Left lung (tissue), 4 donors: ENCODE measurements at regions not wholly inside any gene's neighbourhood (a gene's known extent, or its start where the extent isn't known, plus 50 kb on each side); places are given as distances from the start of the nearest gene placed in this dataset.
"Not testable (repeated sequence)": the region's sequence is repeated elsewhere in the genome, so short reads cannot be mapped to it uniquely, and the experiment has no call there.

ENCODE experiments used
- ATAC-seq: fragments of 200-7000 bp; cut with Tn5 transposase; one replicate; pipeline ENCODE4 v1.9.1; 2020; ENCODE audit warnings: moderate library complexity
- DNase-seq, 4 donors: peaks; one replicate each; pipeline ENCODE4 v3.0.0-alpha.2; 2013 to 2020
- H3K27ac ChIP-seq, 2 donors: fragments of 200-600 bp; sonication (generic) in 1 of 2; one replicate each; pipeline versions ENCODE4 v1.5.0 to v1.8.0; 2020 to 2021
- H3K27me3 ChIP-seq, 2 donors: fragments of 200-600 bp; sonication (generic) in 1 of 2; one replicate each; pipeline versions ENCODE4 v1.5.0 to v1.8.0; 2020 to 2021
- H3K36me3 ChIP-seq, 2 donors: fragments of 200-600 bp; sonication (generic) in 1 of 2; one replicate each; pipeline versions ENCODE4 v1.5.0 to v1.8.0; 2020 to 2021
- H3K4me1 ChIP-seq, 2 donors: fragments of 200-600 bp; one replicate each; pipeline ENCODE4 v1.8.0; 2021
- H3K4me3 ChIP-seq, 2 donors: fragments of 200-600 bp; sonication (generic) in 1 of 2; one replicate each; pipeline versions ENCODE4 v1.5.0 to v1.8.0; 2020 to 2021; ENCODE audit warnings: mild to moderate bottlenecking in 1 of 2
- H3K9me3 ChIP-seq, 2 donors: fragments of 200-600 bp; sonication (generic) in 1 of 2; one replicate each; pipeline versions ENCODE4 v1.5.0 to v1.8.0; 2020 to 2021
- CTCF ChIP-seq, 2 donors: fragments of 200-600 bp; sonication (generic) in 1 of 2; IDR thresholded peaks; one replicate each; pipeline versions ENCODE4 v1.5.0 to v1.8.0; 2021; ENCODE audit warnings: antibody characterized with exemption in 2 of 2
- intact Hi-C, 2 donors: fragments of 100-400 bp; cut with DNase I; formaldehyde crosslinking; loops; one replicate each; pipeline versions ENCODE4 v1.11.2 to v1.14.2; 2022
- donor health status: DM: no; HTN: yes; CAD: no.
- donor health status: DM: no; HTN: no; CAD: no.

- intact Hi-C loops: not testable (repeated sequence)
Observed at GRCh38 chr6:4725136-4725760, 51.0 kb upstream of the CDYL start.

GRCh38 chr6:4724727-4725126 lies 51.5 kb upstream of the CDYL start:
- H3K9me3 ChIP-seq, H3K4me1 ChIP-seq, H3K27me3 ChIP-seq, ATAC-seq, H3K4me3 ChIP-seq, intact Hi-C loops, H3K27ac ChIP-seq, DNase-seq, H3K36me3 ChIP-seq: not testable (repeated sequence)

More at GRCh38 chr6:4725136-4725760, 51.0 kb upstream of the CDYL start:
- H3K27ac ChIP-seq, DNase-seq, ATAC-seq, H3K9me3 ChIP-seq, H3K27me3 ChIP-seq, H3K36me3 ChIP-seq, H3K4me3 ChIP-seq, H3K4me1 ChIP-seq: not testable (repeated sequence)

GRCh38 chr6:4723383-4723782 lies 52.8 kb upstream of the CDYL start:
- no peaks in the 10 kb centered on the region for H3K4me1 ChIP-seq
- no peak for ATAC-seq
- no peak for DNase-seq
- no peaks in the 10 kb centered on the region for H3K36me3 ChIP-seq
- no peaks in the 10 kb centered on the region for H3K9me3 ChIP-seq
- TF ChIP-seq CTCF (IDR thresholded peaks at IDR 0.05): no peak
- H3K27ac ChIP-seq: no peak overlapping the region
- H3K4me3 ChIP-seq: no peak overlapping the region
- intact Hi-C loops: no loop called here
- H3K27me3 ChIP-seq: no peaks in the 10 kb centered on the region

GRCh38 chr6:4721368-4721767 lies 54.8 kb upstream of the CDYL start:
- H3K27me3 ChIP-seq, intact Hi-C loops, H3K4me1 ChIP-seq, H3K9me3 ChIP-seq, H3K27ac ChIP-seq, DNase-seq, ATAC-seq, H3K36me3 ChIP-seq, H3K4me3 ChIP-seq: not testable (repeated sequence)

GRCh38 chr6:4719491-4719890 lies 56.7 kb upstream of the CDYL start:
- ATAC-seq (no peak), DNase-seq (no peak)
- H3K4me1 ChIP-seq: no peaks in the 10 kb centered on the region
- H3K9me3 ChIP-seq: no peaks in the 10 kb centered on the region
- no peaks in the 10 kb centered on the region for H3K36me3 ChIP-seq
- TF ChIP-seq CTCF (IDR thresholded peaks at IDR 0.05): no peak
- intact Hi-C loops: no loop called here
- H3K27ac ChIP-seq: no peak overlapping the region
- no peak overlapping the region for H3K4me3 ChIP-seq
- H3K27me3 ChIP-seq: no peaks in the 10 kb centered on the region

GRCh38 chr6:4717856-4718255 lies 58.3 kb upstream of the CDYL start:
- DNase-seq: no peak
- Histone ChIP-seq H3K4me1 (no peaks in the 10 kb centered on the region), H3K4me3 (no peak overlapping the region), H3K36me3 (no peaks in the 10 kb centered on the region), H3K9me3 (no peaks in the 10 kb centered on the region), H3K27me3 (no peaks in the 10 kb centered on the region), H3K27ac (no peak overlapping the region)
- ATAC-seq: no peak
- no peak for TF ChIP-seq CTCF (IDR thresholded peaks at IDR 0.05)
- intact Hi-C loops: no loop called here

GRCh38 chr6:4717124-4717523 lies 59.1 kb upstream of the CDYL start:
- no peaks in the 10 kb centered on the region for H3K36me3 ChIP-seq
- H3K27me3 ChIP-seq: no peaks in the 10 kb centered on the region
- no peak overlapping the region for H3K4me3 ChIP-seq
- no peak for DNase-seq
- no peaks in the 10 kb centered on the region for H3K4me1 ChIP-seq
- ATAC-seq: no peak
- H3K9me3 ChIP-seq: no peaks in the 10 kb centered on the region
- intact Hi-C loops: no loop called here
- no peak for TF ChIP-seq CTCF (IDR thresholded peaks at IDR 0.05)
- no peak overlapping the region for H3K27ac ChIP-seq
